ENCODE measurements at regions not wholly inside any gene's neighbourhood (a gene's known extent, or its start where the extent isn't known, plus 50 kb on each side); places are given as distances from the start of the nearest gene placed in this dataset.

- H3K27me3 ChIP-seq (ENCODE audit: control insufficient read depth, insufficient read depth, low read length), result no peaks in the 10 kb centered on the region
- H3K4me3 ChIP-seq (ENCODE audit: low read length), result no peak overlapping the region
- H3K9me3 ChIP-seq (replicated peaks; ENCODE audit: low read length), result no peaks in the 10 kb centered on the region
- H3K4me1 ChIP-seq (ENCODE audit: control insufficient read depth, insufficient read depth, low read length), result peaks cover 6% of the 10 kb centered on the region
- no peak overlapping the region for H3K4me2 ChIP-seq (ENCODE audit: low read length)
- H3K36me3 ChIP-seq (ENCODE audit: insufficient read depth, low read length), result no peaks in the 10 kb centered on the region
- no peak overlapping the region for H3K9ac ChIP-seq (ENCODE audit: low read depth, low read length)
These were observed 64.0 kb upstream of the DGKG start for GRCh38 chr3:186425788-186426730.

GRCh38 chr3:186421946-186422345 is 59.9 kb upstream of the DGKG start:
- Histone ChIP-seq H3K4me1 (ENCODE audit: control insufficient read depth, insufficient read depth, low read length) (peaks cover 19% of the 10 kb centered on the region), H3K36me3 (ENCODE audit: insufficient read depth, low read length) (no peaks in the 10 kb centered on the region), H3K9me3 (replicated peaks; ENCODE audit: low read length) (no peaks in the 10 kb centered on the region), H3K4me2 (ENCODE audit: low read length) (no peak overlapping the region), H3K9ac (ENCODE audit: low read depth, low read length) (no peak overlapping the region), H3K4me3 (ENCODE audit: low read length) (no peak overlapping the region), H3K27me3 (ENCODE audit: control insufficient read depth, insufficient read depth, low read length) (no peaks in the 10 kb centered on the region)

GRCh38 chr3:186418671-186419145 is 56.7 kb upstream of the DGKG start:
- Histone ChIP-seq H3K4me2 (ENCODE audit: low read length) (no peak overlapping the region), H3K27me3 (ENCODE audit: control insufficient read depth, insufficient read depth, low read length) (no peaks in the 10 kb centered on the region), H3K4me3 (ENCODE audit: low read length) (no peak overlapping the region), H3K9ac (ENCODE audit: low read depth, low read length) (no peak overlapping the region), H3K36me3 (ENCODE audit: insufficient read depth, low read length) (no peaks in the 10 kb centered on the region), H3K9me3 (replicated peaks; ENCODE audit: low read length) (no peaks in the 10 kb centered on the region), H3K4me1 (ENCODE audit: control insufficient read depth, insufficient read depth, low read length) (peaks cover 39% of the 10 kb centered on the region)

- Histone ChIP-seq H3K36me3 (ENCODE audit: insufficient read depth, low read length) (no peaks in the 10 kb centered on the region), H3K4me2 (ENCODE audit: low read length) (peak overlapping the region; percentile 49), H3K4me3 (ENCODE audit: low read length) (no peak overlapping the region), H3K9me3 (replicated peaks; ENCODE audit: low read length) (no peaks in the 10 kb centered on the region), H3K4me1 (ENCODE audit: control insufficient read depth, insufficient read depth, low read length) (peaks cover 47% of the 10 kb centered on the region), H3K9ac (ENCODE audit: low read depth, low read length) (no peak overlapping the region), H3K27me3 (ENCODE audit: control insufficient read depth, insufficient read depth, low read length) (no peaks in the 10 kb centered on the region)
These were observed 55.8 kb upstream of the DGKG start for GRCh38 chr3:186417791-186418190.

- Histone ChIP-seq H3K36me3 (ENCODE audit: insufficient read depth, low read length) (no peaks in the 10 kb centered on the region), H3K4me1 (ENCODE audit: control insufficient read depth, insufficient read depth, low read length) (peaks cover 47% of the 10 kb centered on the region), H3K9me3 (replicated peaks; ENCODE audit: low read length) (no peaks in the 10 kb centered on the region), H3K4me3 (ENCODE audit: low read length) (peak overlapping the region; percentile 33), H3K4me2 (ENCODE audit: low read length) (peak overlapping the region; percentile 82), H3K9ac (ENCODE audit: low read depth, low read length) (peak overlapping the region; percentile 33), H3K27me3 (ENCODE audit: control insufficient read depth, insufficient read depth, low read length) (no peaks in the 10 kb centered on the region)
These were observed 52.8 kb upstream of the DGKG start for GRCh38 chr3:186414735-186415419.

- H3K4me1 ChIP-seq (ENCODE audit: control insufficient read depth, insufficient read depth, low read length), result peaks cover 45% of the 10 kb centered on the region
- H3K27me3 ChIP-seq (ENCODE audit: control insufficient read depth, insufficient read depth, low read length), result no peaks in the 10 kb centered on the region
- H3K4me2 ChIP-seq (ENCODE audit: low read length), result peak overlapping the region; percentile 82
- H3K9me3 ChIP-seq (replicated peaks; ENCODE audit: low read length), result no peaks in the 10 kb centered on the region
- no peaks in the 10 kb centered on the region for H3K36me3 ChIP-seq (ENCODE audit: insufficient read depth, low read length)
- H3K4me3 ChIP-seq (ENCODE audit: low read length), result peak overlapping the region; percentile 61
- H3K9ac ChIP-seq (ENCODE audit: low read depth, low read length), result peak overlapping the region; percentile 39
These were observed 51.8 kb upstream of the DGKG start for GRCh38 chr3:186413615-186414415.

- Histone ChIP-seq H3K4me1 (ENCODE audit: control insufficient read depth, insufficient read depth, low read length) (peaks cover 28% of the 10 kb centered on the region), H3K9me3 (replicated peaks; ENCODE audit: low read length) (no peaks in the 10 kb centered on the region), H3K4me3 (ENCODE audit: low read length) (no peak overlapping the region), H3K36me3 (ENCODE audit: insufficient read depth, low read length) (no peaks in the 10 kb centered on the region), H3K27me3 (ENCODE audit: control insufficient read depth, insufficient read depth, low read length) (no peaks in the 10 kb centered on the region), H3K4me2 (ENCODE audit: low read length) (no peak overlapping the region), H3K9ac (ENCODE audit: low read depth, low read length) (no peak overlapping the region)
These were observed 50.0 kb upstream of the DGKG start for GRCh38 chr3:186411994-186412393.
